OCI-LY7 (cell line): ENCODE measurements at regions not wholly inside any gene's neighbourhood (a gene's known extent, or its start where the extent isn't known, plus 50 kb on each side); places are given as distances from the start of the nearest gene placed in this dataset.

ENCODE experiments used
- EZH2phosphoT487 ChIP-seq: fragments of 200-600 bp; sonication (generic); IDR thresholded peaks from 2 replicates; pipeline ENCODE4 v1.6.1; 2018; ENCODE audit warnings: low read depth, borderline replicate concordance, mild to moderate bottlenecking, mixed run types, antibody characterized with exemption, low read length, moderate library complexity, mixed read lengths
- TF ChIP-seq, protein P1 (sequence below): fragments of 200-600 bp; sonication (generic); conservative IDR thresholded peaks from 2 replicates; pipeline ENCODE4 v1.5.1; 2014; ENCODE audit warnings: mild to moderate bottlenecking, antibody characterized with exemption, low read length, moderate library complexity, mixed read lengths

GRCh38 chr7:149334930-149335329, 72.9 kb downstream of the ZNF783 start:
- TF ChIP-seq, protein P1, sequence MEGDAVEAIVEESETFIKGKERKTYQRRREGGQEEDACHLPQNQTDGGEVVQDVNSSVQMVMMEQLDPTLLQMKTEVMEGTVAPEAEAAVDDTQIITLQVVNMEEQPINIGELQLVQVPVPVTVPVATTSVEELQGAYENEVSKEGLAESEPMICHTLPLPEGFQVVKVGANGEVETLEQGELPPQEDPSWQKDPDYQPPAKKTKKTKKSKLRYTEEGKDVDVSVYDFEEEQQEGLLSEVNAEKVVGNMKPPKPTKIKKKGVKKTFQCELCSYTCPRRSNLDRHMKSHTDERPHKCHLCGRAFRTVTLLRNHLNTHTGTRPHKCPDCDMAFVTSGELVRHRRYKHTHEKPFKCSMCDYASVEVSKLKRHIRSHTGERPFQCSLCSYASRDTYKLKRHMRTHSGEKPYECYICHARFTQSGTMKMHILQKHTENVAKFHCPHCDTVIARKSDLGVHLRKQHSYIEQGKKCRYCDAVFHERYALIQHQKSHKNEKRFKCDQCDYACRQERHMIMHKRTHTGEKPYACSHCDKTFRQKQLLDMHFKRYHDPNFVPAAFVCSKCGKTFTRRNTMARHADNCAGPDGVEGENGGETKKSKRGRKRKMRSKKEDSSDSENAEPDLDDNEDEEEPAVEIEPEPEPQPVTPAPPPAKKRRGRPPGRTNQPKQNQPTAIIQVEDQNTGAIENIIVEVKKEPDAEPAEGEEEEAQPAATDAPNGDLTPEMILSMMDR = no peak
- TF ChIP-seq EZH2phosphoT487 = no peak
